NT2/D1 (cell line): ENCODE measurements at regions not wholly inside any gene's neighbourhood (a gene's known extent, or its start where the extent isn't known, plus 50 kb on each side); places are given as distances from the start of the nearest gene placed in this dataset.

Experiments used
- DNase-seq: peaks from one replicate; pipeline ENCODE4 v3.0.0-alpha.2; 2011; ENCODE audit warnings: low read depth, low spot score
- H3K27me3 ChIP-seq: 2 replicates; pipeline ENCODE4 v1.6.0; 2011; ENCODE audit warnings: mild to moderate bottlenecking; ENCODE audit not compliant: insufficient read length, insufficient read depth
- H3K36me3 ChIP-seq: 2 replicates; pipeline ENCODE4 v1.6.1; 2011; ENCODE audit warnings: mild to moderate bottlenecking, low read length, mixed read lengths; ENCODE audit not compliant: insufficient read depth, insufficient read length
- H3K4me1 ChIP-seq: 2 replicates; pipeline ENCODE4 v1.5.1; 2011; ENCODE audit not compliant: insufficient read depth, insufficient read length
- H3K4me3 ChIP-seq: 2 replicates; pipeline ENCODE4 v1.5.1; 2011; ENCODE audit warnings: low read depth; ENCODE audit not compliant: insufficient read length
- H3K9ac ChIP-seq: 2 replicates; pipeline ENCODE4 v1.6.0; 2011; ENCODE audit warnings: low read depth; ENCODE audit not compliant: insufficient read length
- H3K9me3 ChIP-seq: 2 replicates; pipeline ENCODE4 v1.5.1; 2011; ENCODE audit warnings: mild to moderate bottlenecking, low read length; ENCODE audit not compliant: insufficient read depth
- SUZ12 ChIP-seq: IDR thresholded peaks from 2 replicates; pipeline ENCODE4 v1.6.1; 2011; ENCODE audit not compliant: insufficient read length, insufficient read depth; ENCODE audit errors: extremely low read depth
- YY1 ChIP-seq: IDR thresholded peaks from 2 replicates; pipeline ENCODE4 v1.6.1; 2011; ENCODE audit not compliant: insufficient read length, insufficient read depth
- ZNF274 ChIP-seq: IDR thresholded peaks from 2 replicates; pipeline ENCODE4 v1.6.1; 2011; ENCODE audit warnings: mild to moderate bottlenecking, low read depth, low read length

- DNase-seq: no peak
- Histone ChIP-seq H3K27me3 (no peaks in the 10 kb centered on the region), H3K9ac (no peak overlapping the region), H3K36me3 (no peaks in the 10 kb centered on the region), H3K9me3 (peaks cover 7% of the 10 kb centered on the region; the same call in 1 of the 2 replicates), H3K4me3 (no peak overlapping the region), H3K4me1 (no peaks in the 10 kb centered on the region)
- TF ChIP-seq YY1 (no peak), ZNF274 (no peak), SUZ12 (no peak)
These were observed 537.8 kb downstream of the OTOL1 start for GRCh38 chr3:162034368-162034767.

DNA sequence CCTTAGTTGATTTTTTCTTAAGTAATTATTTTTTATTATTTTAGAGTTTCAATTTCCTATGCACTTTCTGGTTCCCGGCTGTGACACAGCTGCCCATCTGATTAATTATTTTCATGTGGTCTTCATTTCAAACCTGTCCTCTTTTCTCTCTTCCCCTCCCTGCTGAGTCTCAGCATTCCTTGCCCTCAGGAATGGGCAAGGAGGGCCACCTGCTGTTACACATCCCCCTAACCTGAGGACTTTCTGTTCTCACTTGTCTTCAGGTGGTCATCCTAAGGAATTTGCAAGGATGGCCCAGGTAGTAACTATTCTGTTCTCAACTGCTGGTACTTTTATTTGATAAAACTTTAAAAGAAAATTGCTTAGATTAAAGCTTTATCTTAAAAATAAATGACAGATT lies 545.0 kb downstream of the OTOL1 start:
- H3K36me3 ChIP-seq: no peaks in the 10 kb centered on the region
- no peaks in the 10 kb centered on the region for H3K27me3 ChIP-seq
- TF ChIP-seq ZNF274: no peak
- no peak for TF ChIP-seq YY1
- no peak for TF ChIP-seq SUZ12
- H3K9me3 ChIP-seq: 0 out of 2 replicates have a peak, but pooled peaks cover 5% of the 10 kb centered on the region
- no peaks in the 10 kb centered on the region for H3K4me1 ChIP-seq
- H3K4me3 ChIP-seq: no peak overlapping the region
- no peak overlapping the region for H3K9ac ChIP-seq
- DNase-seq: peak; percentile 33

GRCh38 chr3:162052636-162053035 lies 556.0 kb downstream of the OTOL1 start:
- Histone ChIP-seq H3K9me3 (0 out of 2 replicates have a peak, but pooled peaks cover 1% of the 10 kb centered on the region), H3K36me3 (no peaks in the 10 kb centered on the region), H3K9ac (no peak overlapping the region), H3K4me3 (no peak overlapping the region), H3K4me1 (no peaks in the 10 kb centered on the region), H3K27me3 (no peaks in the 10 kb centered on the region)
- DNase-seq: no peak
- TF ChIP-seq SUZ12 (no peak), YY1 (no peak), ZNF274 (no peak)

DNA sequence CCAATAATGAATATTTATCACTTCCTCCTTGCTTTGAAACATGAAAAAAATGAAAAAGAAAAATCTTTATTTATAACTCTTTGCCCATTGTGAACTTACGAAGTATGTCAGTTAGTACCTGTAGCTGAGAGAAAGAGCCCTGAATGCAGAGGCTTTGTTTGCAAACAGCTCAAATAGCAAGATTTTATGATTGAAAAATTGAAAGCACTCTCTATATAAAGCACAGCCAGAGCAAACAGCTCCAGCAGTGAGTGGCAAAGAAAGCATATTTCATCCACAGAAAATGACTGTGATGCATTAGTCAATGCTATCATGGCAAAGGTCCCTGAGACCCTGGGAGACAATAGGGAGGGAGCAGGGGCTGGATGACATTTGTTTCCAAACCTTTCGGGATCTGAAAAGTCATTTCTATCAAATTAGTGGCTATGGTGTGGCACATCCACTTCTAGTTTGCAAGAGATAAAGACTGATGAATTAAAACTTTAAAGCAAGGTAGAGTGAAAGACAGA lies 576.1 kb downstream of the OTOL1 start:
- no peak overlapping the region for H3K9ac ChIP-seq
- no peak overlapping the region for H3K4me3 ChIP-seq
- no peak for TF ChIP-seq ZNF274
- TF ChIP-seq YY1: no peak
- TF ChIP-seq SUZ12: no peak
- no peak for DNase-seq
- H3K9me3 ChIP-seq: no peaks in the 10 kb centered on the region
- H3K4me1 ChIP-seq: no peaks in the 10 kb centered on the region
- no peaks in the 10 kb centered on the region for H3K36me3 ChIP-seq
- H3K27me3 ChIP-seq: no peaks in the 10 kb centered on the region

DNA sequence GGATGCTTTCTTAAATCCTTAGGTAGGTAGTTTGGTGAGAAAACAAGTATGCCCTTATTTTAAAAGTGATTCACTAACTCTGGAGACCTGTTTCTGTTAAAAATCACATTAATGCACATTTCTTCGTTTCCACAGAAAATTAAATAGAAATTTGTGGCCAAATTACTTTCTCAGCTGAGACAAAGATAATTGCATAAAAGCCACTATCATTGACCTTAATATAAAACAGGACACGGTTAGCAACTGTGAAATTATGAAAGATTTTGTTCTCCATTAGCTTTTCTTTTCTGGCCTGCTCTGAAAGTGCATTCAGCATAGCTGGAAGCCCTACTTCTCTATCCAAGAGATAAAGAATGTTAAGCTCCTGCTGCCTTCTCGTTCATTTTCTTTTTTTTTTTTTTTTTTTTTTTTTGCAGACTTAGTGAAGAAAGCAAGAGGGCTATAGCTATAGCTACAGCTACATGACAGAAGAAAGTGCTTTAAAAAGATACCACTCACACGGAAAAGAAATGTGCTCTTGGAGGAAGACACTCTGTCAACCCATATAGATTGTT lies 576.9 kb downstream of the OTOL1 start:
- no peak for DNase-seq

DNA sequence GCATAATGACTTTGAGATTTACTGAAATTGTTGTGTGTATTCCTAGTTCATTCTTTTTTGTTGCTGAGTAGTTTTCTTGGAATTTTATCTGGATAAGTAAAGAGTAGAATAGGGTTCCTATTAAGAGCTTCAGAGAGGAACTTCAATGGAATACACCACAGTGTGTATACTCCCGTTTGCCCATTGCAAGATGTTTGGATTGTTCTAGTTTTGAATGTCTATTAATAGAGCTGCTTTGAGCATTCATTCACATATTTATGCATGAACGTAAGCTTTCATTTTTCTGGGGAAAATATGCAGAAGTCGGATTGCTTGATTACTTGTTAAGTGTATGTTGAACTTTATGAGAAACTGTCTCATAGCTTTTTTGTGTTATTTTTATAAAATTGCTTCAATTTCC lies 580.5 kb downstream of the OTOL1 start:
- H3K4me1 ChIP-seq: no peaks in the 10 kb centered on the region
- no peaks in the 10 kb centered on the region for H3K36me3 ChIP-seq
- TF ChIP-seq YY1: no peak
- no peak for TF ChIP-seq ZNF274
- no peak for TF ChIP-seq SUZ12
- no peak overlapping the region for H3K4me3 ChIP-seq
- H3K9ac ChIP-seq: no peak overlapping the region
- no peak for DNase-seq
- no peaks in the 10 kb centered on the region for H3K9me3 ChIP-seq
- no peaks in the 10 kb centered on the region for H3K27me3 ChIP-seq

More for the DNA sequence above, 576.9 kb downstream of the OTOL1 start:
- no peaks in the 10 kb centered on the region for H3K36me3 ChIP-seq
- no peaks in the 10 kb centered on the region for H3K9me3 ChIP-seq
- no peaks in the 10 kb centered on the region for H3K4me1 ChIP-seq
- no peak overlapping the region for H3K4me3 ChIP-seq
- H3K27me3 ChIP-seq: no peaks in the 10 kb centered on the region
- TF ChIP-seq SUZ12: no peak
- TF ChIP-seq ZNF274: no peak
- no peak for TF ChIP-seq YY1
- H3K9ac ChIP-seq: no peak overlapping the region

- TF ChIP-seq ZNF274: no peak
- no peak for TF ChIP-seq YY1
- no peak for TF ChIP-seq SUZ12
- Histone ChIP-seq H3K36me3 (no peaks in the 10 kb centered on the region), H3K4me3 (no peak overlapping the region)
These were observed 585.9 kb downstream of the OTOL1 start for GRCh38 chr3:162082516-162082915.

GRCh38 chr3:162087361-162087760 lies 590.8 kb downstream of the OTOL1 start:
- TF ChIP-seq ZNF274: no peak
- no peak for TF ChIP-seq YY1

More at GRCh38 chr3:162082516-162082915, 585.9 kb downstream of the OTOL1 start:
- Histone ChIP-seq H3K27me3 (no peaks in the 10 kb centered on the region), H3K9ac (no peak overlapping the region), H3K4me1 (no peaks in the 10 kb centered on the region), H3K9me3 (no peaks in the 10 kb centered on the region)
- DNase-seq: no peak

More at GRCh38 chr3:162087361-162087760, 590.8 kb downstream of the OTOL1 start:
- DNase-seq: no peak
- Histone ChIP-seq H3K4me3 (no peak overlapping the region), H3K4me1 (no peaks in the 10 kb centered on the region), H3K36me3 (no peaks in the 10 kb centered on the region), H3K9me3 (no peaks in the 10 kb centered on the region), H3K27me3 (no peaks in the 10 kb centered on the region), H3K9ac (no peak overlapping the region)
